CD14-positive monocyte (primary cell): ENCODE measurements at regions not wholly inside any gene's neighbourhood (a gene's known extent, or its start where the extent isn't known, plus 50 kb on each side); places are given as distances from the start of the nearest gene placed in this dataset.

Experiments used
- DNase-seq, 3 donors: peaks; one replicate each; pipeline ENCODE4 v3.0.0-alpha.2; 2011 to 2022
- H2AFZ ChIP-seq: 2 replicates; pipeline ENCODE4 v1.6.0; 2012; ENCODE audit warnings: mild to moderate bottlenecking, low read depth, low read length, inconsistent platforms; ENCODE audit not compliant: insufficient read depth, poor library complexity, severe bottlenecking
- H3K27ac ChIP-seq, 2 donors: 1 replicate in 1 of 2; 2 replicates in 1 of 2; pipeline ENCODE4 v1.5.1; 2012 to 2013; ENCODE audit warnings: low read length in 2 of 2, control low read depth in 1 of 2, inconsistent platforms in 1 of 2, low read depth in 1 of 2, mild to moderate bottlenecking in 1 of 2
- H3K27me3 ChIP-seq, 2 donors: one replicate each; pipeline versions ENCODE4 v1.6.0 to v1.6.1; 2011 to 2013; ENCODE audit warnings: low read length in 2 of 2; ENCODE audit not compliant: control insufficient read depth in 2 of 2, insufficient read depth in 2 of 2
- H3K36me3 ChIP-seq, 2 donors: replicated peaks in 1 of 2; 1 replicate in 1 of 2; 2 replicates in 1 of 2; pipeline versions ENCODE4 v1.5.1 to v1.6.1; 2012 to 2013; ENCODE audit warnings: low read length in 2 of 2, control low read depth in 1 of 2, inconsistent platforms in 1 of 2, mild to moderate bottlenecking in 1 of 2; ENCODE audit not compliant: insufficient read depth in 2 of 2, control insufficient read depth in 1 of 2
- H3K4me1 ChIP-seq, 2 donors: 1 replicate in 1 of 2; 2 replicates in 1 of 2; pipeline versions ENCODE4 v1.5.1 to v1.6.1; 2012 to 2013; ENCODE audit warnings: low read length in 2 of 2, control low read depth in 1 of 2, inconsistent platforms in 1 of 2, mild to moderate bottlenecking in 1 of 2, moderate library complexity in 1 of 2; ENCODE audit not compliant: insufficient read depth in 2 of 2, control insufficient read depth in 1 of 2
- H3K4me2 ChIP-seq: replicated peaks from 2 replicates; pipeline ENCODE3; 2012; ENCODE audit warnings: low read length, moderate library complexity, mild to moderate bottlenecking; ENCODE audit not compliant: poor library complexity, severe bottlenecking; ENCODE audit errors: extremely low read depth
- H3K4me3 ChIP-seq, 3 experiments: fragments of 200-600 bp in 1 of 3; sonication (generic) in 1 of 3; replicated peaks in 1 of 3; 1 replicate in 2 of 3; 2 replicates in 1 of 3; pipeline ENCODE4 v1.5.1; 2011 to 2013; ENCODE audit warnings: low read length in 3 of 3, mild to moderate bottlenecking in 3 of 3, control low read depth in 2 of 3, low read depth in 2 of 3, inconsistent platforms in 1 of 3, moderate library complexity in 1 of 3
- H3K79me2 ChIP-seq: 2 replicates; pipeline ENCODE4 v1.6.0; 2012; ENCODE audit warnings: mild to moderate bottlenecking, control low read depth, inconsistent platforms, low read length, moderate library complexity; ENCODE audit not compliant: insufficient read depth
- H3K9ac ChIP-seq: 2 replicates; pipeline ENCODE4 v1.6.0; 2017; ENCODE audit warnings: low read length, mild to moderate bottlenecking; ENCODE audit not compliant: insufficient read depth, poor library complexity, severe bottlenecking
- H3K9me3 ChIP-seq, 2 donors: replicated peaks in 1 of 2; 1 replicate in 1 of 2; 2 replicates in 1 of 2; pipeline versions ENCODE4 v1.5.1 to v1.6.1; 2012 to 2013; ENCODE audit warnings: low read length in 2 of 2, control low read depth in 1 of 2; ENCODE audit not compliant: control insufficient read depth in 1 of 2, insufficient read depth in 1 of 2
- H4K20me1 ChIP-seq: 2 replicates; pipeline ENCODE4 v1.6.0; 2012; ENCODE audit warnings: mild to moderate bottlenecking, low read length, control low read depth, moderate library complexity; ENCODE audit not compliant: insufficient read depth
- H3K27ac Mint-ChIP-seq, 7 donors: one replicate each; pipeline ENCODE4 v1.8.0; 2020; ENCODE audit warnings: mild to moderate bottlenecking in 7 of 7, mixed read lengths in 7 of 7, moderate library complexity in 6 of 7, inconsistent platforms in 2 of 7
- H3K27me3 Mint-ChIP-seq, 3 donors: one replicate each; pipeline ENCODE4 v1.8.0; 2021 to 2022; ENCODE audit warnings: low read depth in 3 of 3, mild to moderate bottlenecking in 3 of 3, mixed read lengths in 3 of 3, moderate library complexity in 3 of 3, inconsistent platforms in 1 of 3
- H3K36me3 Mint-ChIP-seq, 2 donors: one replicate each; pipeline ENCODE4 v1.8.0; 2020; ENCODE audit warnings: mixed read lengths in 2 of 2, inconsistent platforms in 1 of 2, mild to moderate bottlenecking in 1 of 2
- H3K4me1 Mint-ChIP-seq: one replicate; pipeline ENCODE4 v1.8.0; 2020; ENCODE audit warnings: mild to moderate bottlenecking, mixed read lengths
- H3K4me3 Mint-ChIP-seq, 2 donors: one replicate each; pipeline ENCODE4 v1.8.0; 2020; ENCODE audit warnings: mild to moderate bottlenecking in 2 of 2, mixed read lengths in 2 of 2, moderate library complexity in 1 of 2
- H3K9me3 Mint-ChIP-seq, 7 donors: one replicate each; pipeline ENCODE4 v1.8.0; 2020 to 2022; ENCODE audit warnings: mixed read lengths in 7 of 7, mild to moderate bottlenecking in 6 of 7, moderate library complexity in 6 of 7, inconsistent platforms in 2 of 7
- WGBS: methylation state at CpG from one replicate; pipeline ENCODE4 v1.1.5; 2013; ENCODE audit warnings: missing lambda C conversion rate; ENCODE audit not compliant: insufficient coverage; 5-methylcytosine and 5-hydroxymethylcytosine counted together
- intact Hi-C, 2 donors: fragments of 100-400 bp; cut with micrococcal nuclease; formaldehyde crosslinking; loops; one replicate each; pipeline versions ENCODE4 v1.15.0 to v1.15.1; 2023
- TF ChIP-seq, protein P1 (sequence below): fragments of 200-600 bp; IDR thresholded peaks from one replicate; pipeline ENCODE4 v1.8.0; 2022; ENCODE audit warnings: antibody characterized with exemption, mild to moderate bottlenecking

DNA sequence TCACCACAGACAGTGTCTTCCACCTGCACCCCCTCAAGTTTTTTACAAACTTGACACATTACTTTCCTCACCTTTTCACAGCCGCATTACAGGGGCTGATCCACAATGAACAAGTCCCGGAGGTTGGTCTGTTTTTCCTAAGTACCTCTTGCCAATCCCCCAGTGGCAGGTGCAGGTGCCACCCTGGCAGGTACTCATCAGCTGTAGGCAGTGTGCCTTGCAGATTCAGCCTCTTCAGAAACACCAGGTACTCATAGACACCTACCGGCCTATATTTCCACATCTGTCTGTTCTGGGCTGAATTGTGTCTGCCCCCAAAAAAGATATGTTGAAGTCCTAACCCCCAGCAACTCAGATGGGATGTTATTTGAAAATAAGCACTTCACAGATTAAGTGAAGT is 81.4 kb upstream of the CNIH3 start:
- intact Hi-C loops = no loop called here
- Histone ChIP-seq H3K36me3 (no peaks in the 10 kb centered on the region), H3K9ac (no peak overlapping the region), H3K4me3 (no peak overlapping the region), H3K27ac (no peak overlapping the region), H3K4me1 (no peaks in the 10 kb centered on the region), H3K9me3 (no peaks in the 10 kb centered on the region), H3K79me2 (no peaks in the 10 kb centered on the region), H3K27me3 (no peaks in the 10 kb centered on the region), H2AFZ (no peak overlapping the region), H4K20me1 (no peaks in the 10 kb centered on the region), H3K4me2 (no peak overlapping the region)
- no peak overlapping the region for H3K4me3 Mint-ChIP-seq
- peaks cover 0 to 3% (median 0%) of the 10 kb centered on the region in 7 donors for H3K9me3 Mint-ChIP-seq
- TF ChIP-seq, protein P1, sequence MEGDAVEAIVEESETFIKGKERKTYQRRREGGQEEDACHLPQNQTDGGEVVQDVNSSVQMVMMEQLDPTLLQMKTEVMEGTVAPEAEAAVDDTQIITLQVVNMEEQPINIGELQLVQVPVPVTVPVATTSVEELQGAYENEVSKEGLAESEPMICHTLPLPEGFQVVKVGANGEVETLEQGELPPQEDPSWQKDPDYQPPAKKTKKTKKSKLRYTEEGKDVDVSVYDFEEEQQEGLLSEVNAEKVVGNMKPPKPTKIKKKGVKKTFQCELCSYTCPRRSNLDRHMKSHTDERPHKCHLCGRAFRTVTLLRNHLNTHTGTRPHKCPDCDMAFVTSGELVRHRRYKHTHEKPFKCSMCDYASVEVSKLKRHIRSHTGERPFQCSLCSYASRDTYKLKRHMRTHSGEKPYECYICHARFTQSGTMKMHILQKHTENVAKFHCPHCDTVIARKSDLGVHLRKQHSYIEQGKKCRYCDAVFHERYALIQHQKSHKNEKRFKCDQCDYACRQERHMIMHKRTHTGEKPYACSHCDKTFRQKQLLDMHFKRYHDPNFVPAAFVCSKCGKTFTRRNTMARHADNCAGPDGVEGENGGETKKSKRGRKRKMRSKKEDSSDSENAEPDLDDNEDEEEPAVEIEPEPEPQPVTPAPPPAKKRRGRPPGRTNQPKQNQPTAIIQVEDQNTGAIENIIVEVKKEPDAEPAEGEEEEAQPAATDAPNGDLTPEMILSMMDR = no peak
- no peaks in the 10 kb centered on the region for H3K4me1 Mint-ChIP-seq
- H3K27me3 Mint-ChIP-seq = peaks cover 1 to 4% (median 3%) of the 10 kb centered on the region in 3 donors
- no peaks in the 10 kb centered on the region for H3K36me3 Mint-ChIP-seq
- no peak overlapping the region for H3K27ac Mint-ChIP-seq
- WGBS = 100% methylated on average over 2 of the region's 3 CpGs
- DNase-seq = no peak

- H3K4me1 Mint-ChIP-seq = peaks cover 8% of the 10 kb centered on the region
- peaks cover 1 to 4% (median 3%) of the 10 kb centered on the region in 3 donors for H3K27me3 Mint-ChIP-seq
- Histone ChIP-seq H2AFZ (no peak overlapping the region), H3K9ac (no peak overlapping the region), H3K4me1 (peaks cover 5 to 8% of the 10 kb centered on the region in 2 donors), H3K27me3 (no peaks in the 10 kb centered on the region), H4K20me1 (no peaks in the 10 kb centered on the region), H3K27ac (no peak overlapping the region), H3K4me3 (no peak overlapping the region), H3K79me2 (no peaks in the 10 kb centered on the region), H3K4me2 (no peak overlapping the region), H3K36me3 (no peaks in the 10 kb centered on the region), H3K9me3 (no peaks in the 10 kb centered on the region)
- TF ChIP-seq, protein P1 = no peak
- no peak overlapping the region for H3K27ac Mint-ChIP-seq
- no peak for DNase-seq
- WGBS = 95% methylated on average over 2 of the region's 7 CpGs
- H3K9me3 Mint-ChIP-seq = peaks cover 0 to 3% (median 0%) of the 10 kb centered on the region in 7 donors
- H3K4me3 Mint-ChIP-seq = no peak overlapping the region
- H3K36me3 Mint-ChIP-seq = no peaks in the 10 kb centered on the region
- intact Hi-C loops = no loop called here
These were observed 80.5 kb upstream of the CNIH3 start for GRCh38 chr1:224535641-224536040.
